HEK293 (cell line): ENCODE measurements at regions not wholly inside any gene's neighbourhood (a gene's known extent, or its start where the extent isn't known, plus 50 kb on each side); places are given as distances from the start of the nearest gene placed in this dataset.
"Not testable (repeated sequence)": the region's sequence is repeated elsewhere in the genome, so short reads cannot be mapped to it uniquely, and the experiment has no call there.

ENCODE experiments used
- CTCF ChIA-PET: fragments of 350-600 bp; formaldehyde crosslinking; extraction: SDS; loops from one replicate; lab custom pipeline; 2021; ENCODE audit warnings: antibody characterized with exemption; lab: Yijun Ruan, JAX
- POLR2A ChIA-PET: fragments of 300-600 bp; formaldehyde crosslinking; extraction: SDS; loops from one replicate; lab custom pipeline; 2020; ENCODE audit warnings: antibody characterized with exemption, inconsistent platforms; lab: Yijun Ruan, JAX
- H3K27ac ChIP-seq: fragments of 200-500 bp; sonication (Bioruptor generic); 2 replicates; pipeline ENCODE4 v1.5.1; 2014; ENCODE audit warnings: low read depth, low read length, control low read depth, inconsistent platforms; ENCODE audit errors: extremely low read depth
- H3K36me3 ChIP-seq, 2 experiments: fragments of 200-500 bp in 1 of 2; sonication (Bioruptor generic) in 1 of 2; 1 replicate in 1 of 2; 2 replicates in 1 of 2; pipeline ENCODE4 v1.5.1; 2014 to 2017; ENCODE audit warnings: inconsistent platforms in 2 of 2, low read length in 2 of 2; ENCODE audit not compliant: control insufficient read depth in 2 of 2, insufficient read depth in 1 of 2
- H3K4me1 ChIP-seq: fragments of 200-500 bp; sonication (Bioruptor generic); 2 replicates; pipeline ENCODE4 v1.5.1; 2014; ENCODE audit warnings: mild to moderate bottlenecking, low read length, inconsistent platforms; ENCODE audit not compliant: control insufficient read depth, insufficient read depth
- H3K4me3 ChIP-seq: 2 replicates; pipeline ENCODE4 v1.5.1; 2011; ENCODE audit warnings: low read depth, mild to moderate bottlenecking, control low read depth, low read length, moderate library complexity
- H3K9me3 ChIP-seq: fragments of 200-500 bp; sonication (Bioruptor generic); 2 replicates; pipeline ENCODE4 v1.5.1; 2014; ENCODE audit warnings: low read depth, low read length, inconsistent platforms; ENCODE audit not compliant: control insufficient read depth, insufficient read depth
- KLF10 ChIP-seq: fragments of 450-650 bp; IDR thresholded peaks from 2 replicates; pipeline ENCODE4 v1.5.1; 2018; ENCODE audit warnings: missing biosample characterization, mild to moderate bottlenecking, missing genetic modification characterization
- MYNN ChIP-seq: fragments of 450-650 bp; formaldehyde crosslinking; IDR thresholded peaks from 2 replicates; pipeline ENCODE4 v1.5.1; 2016; ENCODE audit warnings: missing biosample characterization, missing genetic modification characterization, borderline replicate concordance
- SALL2 ChIP-seq: fragments of 450-650 bp; formaldehyde crosslinking; IDR thresholded peaks from 2 replicates; pipeline ENCODE4 v1.5.0; 2017; ENCODE audit warnings: missing biosample characterization, mild to moderate bottlenecking, missing genetic modification characterization, borderline replicate concordance
- ZBTB21 ChIP-seq: fragments of 450-650 bp; formaldehyde crosslinking; IDR thresholded peaks from 2 replicates; pipeline ENCODE4 v1.5.1; 2017; ENCODE audit warnings: missing biosample characterization, missing genetic modification characterization
- ZEB2 ChIP-seq: fragments of 450-650 bp; formaldehyde crosslinking; IDR thresholded peaks from 2 replicates; pipeline ENCODE4 v1.5.1; 2016; ENCODE audit warnings: missing biosample characterization, missing genetic modification characterization
- ZNF146 ChIP-seq: fragments of 450-650 bp; formaldehyde crosslinking; IDR thresholded peaks from 2 replicates; pipeline ENCODE4 v1.5.1; 2016; ENCODE audit warnings: missing biosample characterization, missing genetic modification characterization
- ZNF416 ChIP-seq: fragments of 450-650 bp; formaldehyde crosslinking; IDR thresholded peaks from 2 replicates; pipeline ENCODE4 v1.5.1; 2016; ENCODE audit warnings: missing biosample characterization, missing genetic modification characterization
- ZNF514 ChIP-seq: fragments of 450-650 bp; formaldehyde crosslinking; IDR thresholded peaks from 2 replicates; pipeline ENCODE4 v1.5.1; 2016; ENCODE audit warnings: missing biosample characterization, missing genetic modification characterization
- ZNF549 ChIP-seq: fragments of 450-650 bp; IDR thresholded peaks from 2 replicates; pipeline ENCODE4 v1.5.1; 2018; ENCODE audit warnings: missing biosample characterization, missing genetic modification characterization, mild to moderate bottlenecking, inconsistent platforms, moderate library complexity
- ZNF561 ChIP-seq: fragments of 450-650 bp; IDR thresholded peaks from 2 replicates; pipeline ENCODE4 v1.5.1; 2018; ENCODE audit warnings: missing biosample characterization, missing genetic modification characterization, borderline replicate concordance
- ZNF664 ChIP-seq: fragments of 450-650 bp; formaldehyde crosslinking; IDR thresholded peaks from 2 replicates; pipeline ENCODE4 v1.5.1; 2016; ENCODE audit warnings: missing biosample characterization, missing genetic modification characterization
- ZNF677 ChIP-seq: fragments of 450-650 bp; IDR thresholded peaks from 2 replicates; pipeline ENCODE4 v1.5.0; 2018; ENCODE audit warnings: missing biosample characterization, mild to moderate bottlenecking, missing genetic modification characterization, moderate library complexity
- ZNF830 ChIP-seq: fragments of 450-650 bp; IDR thresholded peaks from 2 replicates; pipeline ENCODE4 v1.5.0; 2018; ENCODE audit warnings: missing biosample characterization, missing genetic modification characterization, low read depth, mild to moderate bottlenecking, moderate library complexity
- ZSCAN23 ChIP-seq: fragments of 450-650 bp; formaldehyde crosslinking; IDR thresholded peaks from 2 replicates; pipeline ENCODE4 v1.5.1; 2016; ENCODE audit warnings: missing biosample characterization, missing genetic modification characterization
- TF ChIP-seq, protein P1 (sequence below): fragments of 450-650 bp; formaldehyde crosslinking; IDR thresholded peaks from 2 replicates; pipeline ENCODE4 v1.5.1; 2016; ENCODE audit warnings: missing biosample characterization, missing genetic modification characterization
- TF ChIP-seq, protein P2 (sequence below): fragments of 450-650 bp; formaldehyde crosslinking; IDR thresholded peaks from 2 replicates; pipeline ENCODE4 v1.5.1; 2016; ENCODE audit warnings: missing biosample characterization, missing genetic modification characterization
- TF ChIP-seq, protein P3 (sequence below): fragments of 450-650 bp; formaldehyde crosslinking; IDR thresholded peaks from 2 replicates; pipeline ENCODE4 v1.5.1; 2016; ENCODE audit warnings: missing biosample characterization, missing genetic modification characterization, low read depth

DNA sequence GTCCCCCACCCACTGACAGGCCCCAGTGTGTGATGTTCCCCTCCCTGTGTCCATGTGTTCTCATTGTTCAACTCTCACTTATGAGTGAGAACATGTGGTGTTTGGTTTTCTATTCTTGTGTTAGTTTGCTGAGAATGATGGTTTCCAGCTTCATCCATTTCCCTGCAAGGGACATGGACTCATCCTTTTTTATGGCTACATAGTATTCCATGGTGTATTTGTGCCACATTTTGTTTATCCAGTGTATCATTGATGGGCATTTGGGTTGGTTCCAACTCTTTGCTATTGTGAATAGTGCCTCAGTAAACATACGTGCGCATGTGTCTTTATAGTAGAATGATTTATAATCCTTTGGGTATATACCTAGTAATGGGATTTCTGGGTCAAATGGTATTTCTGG is 509.9 kb downstream of the UTRN start:
- H3K27ac ChIP-seq, H3K4me1 ChIP-seq, H3K9me3 ChIP-seq, H3K4me3 ChIP-seq, POLR2A ChIA-PET: not testable (repeated sequence)
- H3K36me3 ChIP-seq: peaks cover 5 to 24% of the 10 kb centered on the region in 2 experiments; a peak in 2 of 3 replicates
- TF ChIP-seq ZNF146 (tag by site-specific recombination): peak; percentile 81
- CTCF ChIA-PET: interaction anchor here (0.6 kb wide), 1 partner anchor 11 kb away, joined by 3 read pairs; no protein-coding TSS in a partner anchor

DNA sequence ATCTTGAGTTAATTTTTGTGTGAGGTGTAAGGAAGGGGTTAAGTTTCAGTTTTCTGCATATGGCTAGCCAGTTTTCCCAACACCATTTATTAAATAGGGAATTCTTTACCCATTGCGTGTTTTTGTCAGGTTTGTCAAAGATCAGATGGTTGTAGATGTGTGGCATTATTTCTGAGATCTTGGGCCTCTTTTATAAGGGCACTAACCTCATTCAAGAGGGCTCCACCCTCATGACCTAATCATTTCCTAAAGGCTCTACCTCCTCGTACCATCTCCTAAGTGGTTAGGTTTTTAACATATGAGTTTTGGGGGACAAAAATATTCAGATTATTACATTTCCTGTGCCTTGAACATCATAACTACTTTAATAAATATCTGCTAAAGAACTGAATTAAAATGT is 510.9 kb downstream of the UTRN start:
- Histone ChIP-seq H3K9me3 (no peaks in the 10 kb centered on the region), H3K27ac (no peak overlapping the region), H3K36me3 (peaks cover 5 to 24% of the 10 kb centered on the region in 2 experiments; a peak in 2 of 3 replicates), H3K4me3 (no peak overlapping the region), H3K4me1 (no peaks in the 10 kb centered on the region)
- POLR2A ChIA-PET: no interaction called here
- TF ChIP-seq, protein P1, sequence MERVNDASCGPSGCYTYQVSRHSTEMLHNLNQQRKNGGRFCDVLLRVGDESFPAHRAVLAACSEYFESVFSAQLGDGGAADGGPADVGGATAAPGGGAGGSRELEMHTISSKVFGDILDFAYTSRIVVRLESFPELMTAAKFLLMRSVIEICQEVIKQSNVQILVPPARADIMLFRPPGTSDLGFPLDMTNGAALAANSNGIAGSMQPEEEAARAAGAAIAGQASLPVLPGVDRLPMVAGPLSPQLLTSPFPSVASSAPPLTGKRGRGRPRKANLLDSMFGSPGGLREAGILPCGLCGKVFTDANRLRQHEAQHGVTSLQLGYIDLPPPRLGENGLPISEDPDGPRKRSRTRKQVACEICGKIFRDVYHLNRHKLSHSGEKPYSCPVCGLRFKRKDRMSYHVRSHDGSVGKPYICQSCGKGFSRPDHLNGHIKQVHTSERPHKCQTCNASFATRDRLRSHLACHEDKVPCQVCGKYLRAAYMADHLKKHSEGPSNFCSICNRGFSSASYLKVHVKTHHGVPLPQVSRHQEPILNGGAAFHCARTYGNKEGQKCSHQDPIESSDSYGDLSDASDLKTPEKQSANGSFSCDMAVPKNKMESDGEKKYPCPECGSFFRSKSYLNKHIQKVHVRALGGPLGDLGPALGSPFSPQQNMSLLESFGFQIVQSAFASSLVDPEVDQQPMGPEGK: no peak
- CTCF ChIA-PET: no interaction called here

DNA sequence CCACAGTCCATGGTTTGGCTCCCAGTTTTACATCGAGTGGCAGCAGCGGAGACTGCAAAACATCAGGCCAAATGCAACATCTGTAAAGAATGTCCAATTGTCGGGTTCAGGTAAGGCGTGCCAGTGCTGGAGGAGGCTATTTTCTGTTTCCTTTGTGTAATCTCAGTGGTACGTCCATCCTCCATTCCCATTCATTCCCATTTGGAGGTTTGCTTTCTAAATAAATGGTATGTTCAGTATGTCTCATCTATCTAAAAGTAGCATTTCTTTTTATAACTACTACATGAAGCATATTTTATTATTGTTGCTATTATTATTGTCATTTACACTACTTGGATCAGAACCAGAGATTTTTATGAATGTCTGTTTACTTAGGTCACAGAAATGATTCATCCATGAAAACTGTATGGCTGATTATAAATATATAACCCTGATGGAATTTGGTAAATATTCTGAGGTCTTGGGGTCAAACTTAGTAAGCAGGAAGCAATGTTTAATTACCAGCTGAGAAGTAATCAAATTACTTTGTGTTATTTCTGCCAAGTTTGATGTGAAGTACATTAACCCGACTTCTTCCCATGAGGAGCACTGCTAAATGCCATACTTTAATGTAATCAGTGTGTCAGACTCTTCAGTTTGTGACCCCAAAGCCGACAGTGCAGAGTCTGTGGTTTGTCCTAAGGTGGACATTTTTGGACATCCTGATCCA is 512.9 kb downstream of the UTRN start:
- H3K36me3 ChIP-seq: peaks cover 5 to 24% of the 10 kb centered on the region in 2 experiments; a peak in 2 of 3 replicates
- TF ChIP-seq ZNF514 (tag by site-specific recombination) (no peak), ZBTB21 (tag by site-specific recombination) (no peak), KLF10 (tag by site-specific recombination) (no peak), MYNN (tag by site-specific recombination) (no peak), ZNF664 (tag by site-specific recombination) (no peak), ZSCAN23 (tag by site-specific recombination) (no peak), ZEB2 (tag by site-specific recombination) (no peak)
- TF ChIP-seq, protein P2, sequence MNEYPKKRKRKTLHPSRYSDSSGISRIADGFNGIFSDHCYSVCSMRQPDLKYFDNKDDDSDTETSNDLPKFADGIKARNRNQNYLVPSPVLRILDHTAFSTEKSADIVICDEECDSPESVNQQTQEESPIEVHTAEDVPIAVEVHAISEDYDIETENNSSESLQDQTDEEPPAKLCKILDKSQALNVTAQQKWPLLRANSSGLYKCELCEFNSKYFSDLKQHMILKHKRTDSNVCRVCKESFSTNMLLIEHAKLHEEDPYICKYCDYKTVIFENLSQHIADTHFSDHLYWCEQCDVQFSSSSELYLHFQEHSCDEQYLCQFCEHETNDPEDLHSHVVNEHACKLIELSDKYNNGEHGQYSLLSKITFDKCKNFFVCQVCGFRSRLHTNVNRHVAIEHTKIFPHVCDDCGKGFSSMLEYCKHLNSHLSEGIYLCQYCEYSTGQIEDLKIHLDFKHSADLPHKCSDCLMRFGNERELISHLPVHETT (tag by site-specific recombination): no peak
- POLR2A ChIA-PET: no interaction called here
- H3K27ac ChIP-seq: no peak overlapping the region
- H3K4me3 ChIP-seq: no peak overlapping the region
- CTCF ChIA-PET: no interaction called here
- no peaks in the 10 kb centered on the region for H3K9me3 ChIP-seq
- H3K4me1 ChIP-seq: no peaks in the 10 kb centered on the region

DNA sequence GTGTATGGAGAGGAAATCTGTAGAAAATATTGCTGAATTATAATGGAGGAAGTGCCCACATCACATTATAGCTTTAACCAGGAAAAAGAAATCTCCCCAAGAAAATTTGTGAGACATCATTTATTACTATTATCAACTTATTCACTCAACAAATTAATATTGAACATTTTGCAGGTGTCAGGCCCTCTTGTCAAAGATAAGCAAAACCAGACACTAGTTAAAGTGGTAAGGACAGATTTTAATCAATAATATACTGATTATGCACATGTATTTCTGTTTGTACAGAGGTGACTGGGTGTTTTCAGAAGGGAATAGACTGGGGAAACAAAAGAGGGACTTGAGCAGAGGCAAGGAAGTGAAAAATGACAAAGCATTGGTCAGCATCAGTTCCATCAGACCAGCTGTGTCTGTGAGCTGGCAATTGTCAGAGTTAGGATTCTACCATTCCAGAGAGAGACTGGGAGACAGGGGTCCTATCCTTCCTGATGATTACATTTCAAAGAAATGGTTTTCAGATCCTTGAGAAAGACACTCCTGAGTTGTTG is 519.2 kb downstream of the UTRN start:
- Histone ChIP-seq H3K9me3 (no peaks in the 10 kb centered on the region), H3K27ac (no peak overlapping the region), H3K4me3 (no peak overlapping the region), H3K36me3 (peaks cover 0 to under 1% of the 10 kb centered on the region in 2 experiments; a peak in 1 of 3 replicates), H3K4me1 (no peaks in the 10 kb centered on the region)
- TF ChIP-seq, protein P3, sequence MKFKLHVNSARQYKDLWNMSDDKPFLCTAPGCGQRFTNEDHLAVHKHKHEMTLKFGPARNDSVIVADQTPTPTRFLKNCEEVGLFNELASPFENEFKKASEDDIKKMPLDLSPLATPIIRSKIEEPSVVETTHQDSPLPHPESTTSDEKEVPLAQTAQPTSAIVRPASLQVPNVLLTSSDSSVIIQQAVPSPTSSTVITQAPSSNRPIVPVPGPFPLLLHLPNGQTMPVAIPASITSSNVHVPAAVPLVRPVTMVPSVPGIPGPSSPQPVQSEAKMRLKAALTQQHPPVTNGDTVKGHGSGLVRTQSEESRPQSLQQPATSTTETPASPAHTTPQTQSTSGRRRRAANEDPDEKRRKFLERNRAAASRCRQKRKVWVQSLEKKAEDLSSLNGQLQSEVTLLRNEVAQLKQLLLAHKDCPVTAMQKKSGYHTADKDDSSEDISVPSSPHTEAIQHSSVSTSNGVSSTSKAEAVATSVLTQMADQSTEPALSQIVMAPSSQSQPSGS: no peak
- TF ChIP-seq ZNF416 (tag by site-specific recombination) (no peak), SALL2 (tag by site-specific recombination) (no peak), ZNF677 (tag by site-specific recombination) (no peak), ZNF549 (tag by site-specific recombination) (no peak), ZNF561 (tag by site-specific recombination) (no peak), ZNF830 (tag by site-specific recombination) (no peak)
- ChIA-PET CTCF (interaction anchor here (0.8 kb wide), 1 partner anchor 28 kb away, joined by 3 read pairs; no protein-coding TSS in a partner anchor), POLR2A (no interaction called here)
